Thyroid gland (tissue), 4 donors: ENCODE measurements at regions not wholly inside any gene's neighbourhood (a gene's known extent, or its start where the extent isn't known, plus 50 kb on each side); places are given as distances from the start of the nearest gene placed in this dataset.

Experiments
- POLR2A ChIP-seq, 2 donors: fragments of 450-650 bp; IDR thresholded peaks; one replicate each; pipeline ENCODE4 v1.6.1; 2017; ENCODE audit warnings: antibody characterized with exemption in 2 of 2, mild to moderate bottlenecking in 2 of 2, moderate library complexity in 1 of 2
- TF ChIP-seq, protein P1 (sequence below), 6 experiments: fragments of 200-600 bp in 3 of 6; fragments of 450-650 bp in 3 of 6; sonication (generic) in 3 of 6; IDR thresholded peaks; one replicate each; pipeline ENCODE4 v1.5.1; 2016 to 2019; ENCODE audit warnings: antibody characterized with exemption in 6 of 6, mild to moderate bottlenecking in 2 of 6, inconsistent platforms in 1 of 6, moderate library complexity in 1 of 6

DNA sequence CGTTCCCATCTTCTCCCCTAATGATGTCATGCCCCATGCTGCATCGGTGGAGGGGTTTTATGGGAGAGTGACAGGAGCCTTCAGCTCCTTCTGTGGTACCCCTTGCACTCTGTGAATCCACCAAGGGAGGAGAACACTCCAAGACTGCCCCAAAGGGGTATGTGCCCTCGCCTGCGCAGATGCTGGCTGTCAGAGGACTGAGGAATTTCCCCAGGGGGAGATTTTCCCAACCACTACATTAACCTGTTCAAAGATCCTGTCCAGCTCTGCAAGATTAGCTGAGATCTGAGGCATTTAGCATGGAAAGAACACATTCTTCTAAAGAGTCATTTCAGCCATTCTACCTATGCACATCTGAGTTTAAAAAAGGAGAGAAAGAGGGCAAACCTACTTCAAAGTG lies 143.2 kb upstream of the ITGA6 start:
- TF ChIP-seq POLR2A (IDR thresholded peaks at IDR 0.05) = no peak
- TF ChIP-seq, protein P1, sequence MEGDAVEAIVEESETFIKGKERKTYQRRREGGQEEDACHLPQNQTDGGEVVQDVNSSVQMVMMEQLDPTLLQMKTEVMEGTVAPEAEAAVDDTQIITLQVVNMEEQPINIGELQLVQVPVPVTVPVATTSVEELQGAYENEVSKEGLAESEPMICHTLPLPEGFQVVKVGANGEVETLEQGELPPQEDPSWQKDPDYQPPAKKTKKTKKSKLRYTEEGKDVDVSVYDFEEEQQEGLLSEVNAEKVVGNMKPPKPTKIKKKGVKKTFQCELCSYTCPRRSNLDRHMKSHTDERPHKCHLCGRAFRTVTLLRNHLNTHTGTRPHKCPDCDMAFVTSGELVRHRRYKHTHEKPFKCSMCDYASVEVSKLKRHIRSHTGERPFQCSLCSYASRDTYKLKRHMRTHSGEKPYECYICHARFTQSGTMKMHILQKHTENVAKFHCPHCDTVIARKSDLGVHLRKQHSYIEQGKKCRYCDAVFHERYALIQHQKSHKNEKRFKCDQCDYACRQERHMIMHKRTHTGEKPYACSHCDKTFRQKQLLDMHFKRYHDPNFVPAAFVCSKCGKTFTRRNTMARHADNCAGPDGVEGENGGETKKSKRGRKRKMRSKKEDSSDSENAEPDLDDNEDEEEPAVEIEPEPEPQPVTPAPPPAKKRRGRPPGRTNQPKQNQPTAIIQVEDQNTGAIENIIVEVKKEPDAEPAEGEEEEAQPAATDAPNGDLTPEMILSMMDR (IDR thresholded peaks at IDR 0.05) = no peak
